Glomerular visceral epithelial cell (primary cell): ENCODE measurements at regions not wholly inside any gene's neighbourhood (a gene's known extent, or its start where the extent isn't known, plus 50 kb on each side); places are given as distances from the start of the nearest gene placed in this dataset.
A peak's percentile ranks its signal among the peaks of the same experiment; 100 is the strongest.

Source experiments
- DNase-seq: peaks from one replicate; pipeline ENCODE4 v3.0.0-alpha.2; 2016; ENCODE audit errors: extremely low spot score

- DNase-seq, result no peak
These were observed 156.0 kb downstream of the KATNAL1 start for GRCh38 chr13:30151388-30151787.

DNA sequence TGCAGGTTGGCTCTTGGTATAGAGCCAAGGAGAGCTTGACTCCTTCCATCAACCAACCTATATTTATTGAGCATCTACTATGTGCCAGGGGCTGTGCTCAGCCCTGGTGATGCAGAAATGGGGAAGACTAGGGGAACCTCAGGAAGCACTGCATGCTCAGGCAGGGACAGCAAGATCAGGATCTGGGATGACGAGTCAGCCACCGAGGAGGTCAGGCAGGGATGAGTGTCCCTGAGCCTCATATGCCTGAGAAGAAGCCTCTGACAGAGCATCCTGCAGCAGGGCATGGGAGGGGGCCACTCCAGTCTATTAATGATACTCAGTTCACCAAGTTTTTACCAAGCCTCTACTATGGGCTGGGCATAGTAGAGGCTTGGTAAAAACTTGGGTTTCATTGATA, 158.1 kb downstream of the KATNAL1 start:
- no peak for DNase-seq

DNA sequence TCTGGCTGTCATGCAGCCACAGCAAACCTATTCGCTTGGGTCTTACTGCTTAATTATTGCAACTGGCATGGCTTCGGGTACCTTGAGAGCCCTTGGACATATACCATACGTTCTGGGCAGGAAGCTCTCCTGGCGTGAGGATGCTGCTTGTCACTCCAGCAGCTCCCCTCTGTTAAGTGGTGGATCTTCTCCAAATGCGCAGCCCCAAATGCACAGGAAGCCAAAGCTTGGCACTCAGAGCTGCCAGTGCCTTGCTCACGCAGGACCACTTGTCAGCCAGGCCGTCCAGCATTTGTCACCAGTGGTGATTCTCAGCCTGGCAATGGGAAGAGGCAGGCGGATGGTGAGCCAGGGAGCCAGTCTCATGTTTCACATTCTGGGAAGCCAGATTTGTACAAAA, 158.6 kb downstream of the KATNAL1 start:
- no peak for DNase-seq

GRCh38 chr13:30148171-30148754, 159.1 kb downstream of the KATNAL1 start:
- no peak for DNase-seq

DNA sequence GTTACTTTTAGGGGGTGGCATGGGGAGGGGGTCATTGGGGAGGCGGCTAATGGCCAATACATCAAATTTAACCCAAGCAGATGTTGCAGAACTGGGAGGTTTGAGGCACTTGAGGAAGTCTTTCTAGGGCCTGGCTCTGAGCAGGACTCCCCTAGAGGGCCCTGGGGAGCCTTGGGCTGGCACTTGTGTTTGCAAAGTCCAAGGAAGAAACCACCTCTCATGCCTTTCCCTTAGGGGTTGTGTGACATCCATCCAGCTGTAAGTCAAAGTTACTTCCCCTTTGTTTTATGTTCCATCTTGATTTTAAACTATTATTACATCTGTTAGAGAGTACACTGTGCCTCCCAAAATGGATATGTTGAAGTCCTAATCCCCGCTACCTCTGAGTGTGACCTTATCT, 159.9 kb downstream of the KATNAL1 start:
- DNase-seq, result no peak

DNA sequence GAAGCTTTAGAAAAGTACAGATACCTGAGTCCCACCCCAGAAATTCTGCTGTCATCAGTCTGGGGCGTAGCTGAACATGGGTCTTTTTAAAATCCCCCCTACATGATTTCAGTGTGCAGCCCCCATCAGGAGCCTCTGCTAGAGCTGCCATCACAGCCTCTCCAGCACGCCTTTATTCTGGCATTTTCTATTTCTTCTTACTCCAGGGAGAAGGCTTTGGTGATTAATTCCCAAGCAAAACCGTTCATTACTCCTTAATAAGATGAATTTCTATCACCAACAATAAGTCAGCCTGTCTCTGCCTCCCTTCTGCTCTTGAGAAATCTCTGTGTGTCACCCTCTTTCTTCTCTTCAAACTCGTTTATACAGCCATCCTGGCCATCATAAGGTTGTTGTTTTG, 160.3 kb downstream of the KATNAL1 start:
- DNase-seq, result no peak

DNA sequence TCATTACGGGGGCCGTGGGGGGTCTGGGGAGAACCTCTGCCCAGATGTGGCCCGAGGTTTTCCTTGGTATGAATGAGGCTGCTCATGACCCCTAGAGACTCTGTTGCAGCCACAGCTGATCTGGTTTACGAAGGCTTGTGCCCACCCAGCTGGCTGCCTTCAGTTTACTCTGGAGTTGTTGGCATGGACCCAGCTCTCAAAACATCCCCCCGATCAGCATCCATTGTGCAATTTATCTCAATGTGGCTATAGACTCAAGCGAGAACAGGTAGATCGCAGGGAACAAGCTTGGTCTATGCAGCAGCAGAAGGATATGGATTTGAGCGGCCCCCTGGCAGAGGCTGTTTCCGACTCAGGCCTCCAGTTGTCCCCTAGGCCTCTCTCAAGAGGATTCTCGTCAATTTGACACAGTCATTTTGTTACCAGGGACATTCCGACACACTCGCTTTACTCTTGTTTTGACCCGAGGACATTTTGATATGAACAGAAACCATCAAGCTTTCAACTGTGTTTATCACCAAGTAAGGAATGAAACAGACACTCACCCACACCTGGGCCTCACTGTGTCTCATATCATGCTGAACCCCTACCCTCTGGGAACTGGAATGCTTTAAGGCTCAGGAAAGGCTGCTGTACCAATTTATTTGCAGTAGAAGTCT, 161.5 kb downstream of the KATNAL1 start:
- no peak for DNase-seq

DNA sequence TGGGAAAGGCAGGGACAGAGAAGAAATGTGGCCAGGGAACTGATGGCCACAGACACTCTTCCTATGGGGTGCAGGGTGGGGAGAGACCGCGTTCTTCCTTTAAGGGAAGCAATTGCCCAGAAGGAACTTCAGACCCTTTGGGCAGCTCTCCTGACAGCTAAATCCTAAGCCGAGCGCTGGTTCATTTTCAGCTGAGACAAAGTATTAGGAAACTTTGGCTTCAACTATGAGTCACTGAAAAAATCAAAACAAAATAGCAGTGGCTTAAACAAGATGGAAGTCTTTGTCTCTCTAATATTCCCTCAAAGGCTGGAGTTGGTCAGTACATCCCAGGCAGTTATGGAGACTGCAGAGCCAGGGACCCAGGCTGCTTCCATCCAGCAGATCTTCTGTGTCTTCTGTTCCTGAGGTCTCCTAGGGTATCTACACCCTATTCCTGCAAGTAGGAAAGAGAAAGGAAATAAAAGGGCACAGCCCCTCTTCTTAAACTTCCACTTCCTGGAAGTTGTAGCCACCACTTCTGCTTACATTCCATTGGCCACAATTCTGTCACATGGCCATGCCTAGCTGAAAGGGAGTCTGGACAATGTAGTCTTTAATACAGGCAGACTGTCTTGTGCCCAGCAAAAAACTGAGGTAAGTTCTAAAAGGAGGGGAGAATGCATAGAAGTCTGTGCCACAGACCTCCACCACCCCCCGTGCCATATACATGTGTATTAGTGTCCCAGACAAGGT, 163.5 kb downstream of the KATNAL1 start:
- no peak for DNase-seq

DNA sequence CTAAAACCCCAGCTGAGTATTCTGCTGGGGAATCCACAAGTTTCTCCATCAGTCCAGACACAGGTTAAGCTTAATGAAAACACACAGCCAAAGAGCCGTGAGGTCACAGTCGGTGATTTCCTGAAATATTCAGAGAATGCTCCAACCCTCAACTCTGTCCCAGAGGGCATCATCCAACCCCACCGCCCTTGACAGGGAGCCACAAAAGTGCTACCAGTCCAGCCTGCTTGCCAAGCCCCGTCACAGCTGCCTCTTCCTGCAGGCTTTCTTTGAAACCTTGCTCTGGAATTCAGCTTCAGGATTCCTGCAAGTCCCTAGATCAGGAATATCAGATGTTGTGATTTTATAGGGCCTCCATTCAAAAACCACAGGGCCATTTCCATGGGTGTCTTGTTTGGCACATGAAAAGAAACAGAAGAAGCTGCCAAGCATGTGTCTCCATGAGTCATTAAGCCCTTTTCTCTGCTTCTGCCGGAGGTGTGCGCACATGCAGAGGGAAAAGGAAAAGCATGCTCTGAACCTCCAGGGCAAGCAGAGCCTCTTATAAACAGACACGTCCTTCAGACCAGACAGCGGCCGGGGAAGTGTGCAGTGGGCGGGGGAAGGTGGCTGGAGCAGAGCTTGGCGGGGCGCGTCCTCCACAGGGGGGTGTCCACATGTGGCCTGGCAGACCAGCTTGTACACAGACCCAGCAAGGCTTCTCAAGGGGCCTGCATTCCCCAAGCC, 164.7 kb downstream of the KATNAL1 start:
- DNase-seq, result peak; percentile 95

DNA sequence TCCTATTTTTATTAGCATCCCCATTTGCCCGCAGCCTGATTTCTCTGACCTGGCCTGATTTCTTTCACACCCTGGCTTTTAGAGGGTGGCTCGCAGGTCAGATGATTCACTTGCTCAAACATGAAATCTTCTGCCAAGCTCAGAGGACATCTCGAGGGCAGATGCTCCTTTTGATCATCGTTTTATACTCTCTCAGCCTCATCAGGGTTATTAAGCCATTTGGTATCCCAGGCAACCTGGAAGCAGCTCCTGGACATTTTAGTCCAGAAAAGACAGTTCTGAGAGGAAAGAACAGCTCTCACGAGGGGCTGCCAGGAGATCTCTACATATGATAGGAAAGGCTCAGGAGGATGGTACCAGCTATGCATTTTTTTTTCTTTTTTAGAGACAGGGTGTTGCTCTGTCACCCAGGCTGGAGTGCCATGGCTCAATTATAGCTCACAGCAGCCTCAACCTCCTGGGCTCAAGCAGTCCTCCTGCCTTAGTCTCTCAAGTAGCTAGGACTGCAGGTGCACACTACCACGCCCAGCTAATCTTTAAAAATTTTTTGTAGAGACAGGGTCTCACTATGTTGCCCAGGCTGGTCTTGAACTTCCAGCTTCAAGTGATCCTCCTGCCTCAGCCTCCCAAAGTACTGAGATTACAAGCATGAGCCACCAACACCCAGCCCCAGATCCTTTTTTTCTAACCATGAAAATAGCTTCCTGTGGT, 165.4 kb downstream of the KATNAL1 start:
- no peak for DNase-seq

- DNase-seq, result no peak
These were observed 166.4 kb downstream of the KATNAL1 start for GRCh38 chr13:30140973-30141372.

GRCh38 chr13:30138511-30138910, 168.8 kb downstream of the KATNAL1 start:
- DNase-seq, result no peak

- DNase-seq, result no peak
These were observed 171.5 kb downstream of the KATNAL1 start for GRCh38 chr13:30135868-30136267.

GRCh38 chr13:30135351-30135750, 172.0 kb downstream of the KATNAL1 start:
- no peak for DNase-seq

GRCh38 chr13:30134578-30134977, 172.8 kb downstream of the KATNAL1 start:
- DNase-seq, result no peak

DNA sequence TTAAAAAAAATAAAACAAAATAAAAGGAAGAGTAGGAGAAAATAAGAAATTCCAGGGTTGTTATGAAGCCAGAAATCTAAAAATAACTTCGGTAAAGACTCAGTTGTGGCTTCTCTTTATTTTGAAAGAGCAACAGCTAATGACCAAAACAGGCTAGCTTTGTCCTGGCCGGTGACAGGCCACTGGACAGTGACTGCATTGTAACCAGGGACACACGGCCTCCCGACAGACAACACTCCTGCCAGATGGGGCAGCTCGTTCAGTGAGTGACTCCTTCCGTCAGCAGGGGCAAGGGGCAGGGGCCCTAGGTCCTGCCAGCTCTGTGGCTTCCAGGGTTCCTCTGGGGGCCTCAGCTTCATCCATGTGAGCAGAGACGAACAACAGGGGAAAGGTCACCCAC, 173.4 kb downstream of the KATNAL1 start:
- DNase-seq, result no peak

GRCh38 chr13:30133554-30133912, 173.8 kb downstream of the KATNAL1 start:
- DNase-seq, result no peak

GRCh38 chr13:30132623-30133553, 174.5 kb downstream of the KATNAL1 start:
- DNase-seq, result peak; percentile 94

DNA sequence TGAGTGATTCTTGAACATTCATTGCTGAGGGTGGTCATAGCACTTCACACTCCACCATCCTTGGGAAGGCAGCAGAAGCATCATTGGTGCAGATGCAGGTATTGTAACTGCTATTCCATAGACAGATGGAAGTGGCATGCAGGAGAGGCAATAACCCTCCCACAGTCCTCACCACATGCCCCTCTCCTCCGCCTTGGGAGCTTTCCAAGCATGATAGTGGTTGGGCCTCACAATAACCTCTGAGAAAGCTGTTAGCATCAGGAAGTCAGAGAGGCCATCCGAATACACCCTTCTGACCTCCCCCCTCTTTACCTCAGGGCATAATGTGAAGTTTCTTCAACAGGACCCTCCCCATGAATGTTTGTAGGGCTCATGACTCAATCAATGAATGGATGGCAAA, 177.9 kb downstream of the KATNAL1 start:
- DNase-seq, result no peak

GRCh38 chr13:30128591-30128990, 178.8 kb downstream of the KATNAL1 start:
- DNase-seq, result no peak

- DNase-seq, result no peak
These were observed 179.3 kb downstream of the KATNAL1 start for GRCh38 chr13:30128095-30128494.
